AG08395 (cell line): ENCODE measurements at regions not wholly inside any gene's neighbourhood (a gene's known extent, or its start where the extent isn't known, plus 50 kb on each side); places are given as distances from the start of the nearest gene placed in this dataset.

Source experiments
- DNase-seq: peaks from one replicate; pipeline ENCODE4 v3.0.0; 2012; ENCODE audit warnings: mixed read lengths, low spot score

DNA sequence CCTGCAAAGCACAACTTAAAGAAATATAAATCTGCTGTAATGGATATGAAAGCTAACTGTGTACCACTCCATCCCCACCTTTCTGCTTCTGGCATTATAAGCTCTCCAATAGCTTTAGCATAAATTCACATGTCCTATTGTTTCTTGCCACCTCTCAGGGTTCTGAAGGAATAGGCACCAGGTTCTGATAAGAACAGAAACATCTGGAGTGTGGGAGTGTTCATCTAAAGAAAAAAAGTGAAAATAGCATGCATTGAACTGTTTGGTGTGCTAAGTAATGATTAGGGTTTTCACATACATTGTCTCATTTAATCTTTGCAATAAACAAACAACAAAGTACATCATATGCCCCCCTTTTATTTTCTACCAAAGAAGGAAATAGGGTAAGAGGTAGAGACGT is 72.3 kb downstream of the FAM76B start:
- no peak for DNase-seq

DNA sequence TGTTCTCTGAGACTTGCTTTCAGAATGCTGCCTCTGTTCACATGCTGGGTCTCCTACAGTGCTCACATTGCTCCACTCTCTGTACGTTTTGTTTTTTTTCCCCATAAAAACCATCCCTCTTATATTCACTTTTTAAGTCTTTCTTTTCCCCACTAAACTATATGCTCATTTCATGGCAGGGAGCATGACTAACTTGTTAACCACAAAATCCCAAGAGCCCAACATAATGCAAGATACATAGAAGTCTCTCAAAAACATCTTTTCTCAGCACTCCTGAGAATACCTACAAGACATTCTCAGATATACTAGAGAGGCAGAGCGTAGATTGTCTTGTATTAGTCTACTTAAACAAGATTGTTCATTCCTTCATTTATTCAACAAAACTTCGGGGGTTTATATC is 73.3 kb downstream of the FAM76B start:
- DNase-seq, result no peak

DNA sequence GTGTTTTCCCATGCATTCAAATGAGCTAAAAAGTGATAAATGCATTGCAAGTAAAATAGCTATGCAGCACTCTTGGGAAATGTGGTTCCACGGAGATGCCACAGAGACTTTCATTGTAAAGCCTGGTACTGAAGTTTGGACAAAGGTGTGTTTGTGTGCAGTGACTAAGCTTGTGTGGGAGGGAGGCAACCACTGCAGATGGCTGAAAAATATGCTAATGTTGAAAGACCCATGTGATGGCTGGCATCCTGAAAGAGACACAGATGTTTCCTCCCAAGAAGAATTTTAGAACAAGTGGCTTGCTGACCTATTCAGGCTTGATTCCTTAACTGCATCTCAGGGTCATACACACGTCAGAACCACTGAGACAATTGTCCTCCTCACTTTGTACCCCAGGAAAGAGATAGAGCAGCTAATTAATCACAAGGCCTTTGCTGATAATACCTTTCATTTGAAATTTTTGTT is 73.8 kb downstream of the FAM76B start:
- no peak for DNase-seq

DNA sequence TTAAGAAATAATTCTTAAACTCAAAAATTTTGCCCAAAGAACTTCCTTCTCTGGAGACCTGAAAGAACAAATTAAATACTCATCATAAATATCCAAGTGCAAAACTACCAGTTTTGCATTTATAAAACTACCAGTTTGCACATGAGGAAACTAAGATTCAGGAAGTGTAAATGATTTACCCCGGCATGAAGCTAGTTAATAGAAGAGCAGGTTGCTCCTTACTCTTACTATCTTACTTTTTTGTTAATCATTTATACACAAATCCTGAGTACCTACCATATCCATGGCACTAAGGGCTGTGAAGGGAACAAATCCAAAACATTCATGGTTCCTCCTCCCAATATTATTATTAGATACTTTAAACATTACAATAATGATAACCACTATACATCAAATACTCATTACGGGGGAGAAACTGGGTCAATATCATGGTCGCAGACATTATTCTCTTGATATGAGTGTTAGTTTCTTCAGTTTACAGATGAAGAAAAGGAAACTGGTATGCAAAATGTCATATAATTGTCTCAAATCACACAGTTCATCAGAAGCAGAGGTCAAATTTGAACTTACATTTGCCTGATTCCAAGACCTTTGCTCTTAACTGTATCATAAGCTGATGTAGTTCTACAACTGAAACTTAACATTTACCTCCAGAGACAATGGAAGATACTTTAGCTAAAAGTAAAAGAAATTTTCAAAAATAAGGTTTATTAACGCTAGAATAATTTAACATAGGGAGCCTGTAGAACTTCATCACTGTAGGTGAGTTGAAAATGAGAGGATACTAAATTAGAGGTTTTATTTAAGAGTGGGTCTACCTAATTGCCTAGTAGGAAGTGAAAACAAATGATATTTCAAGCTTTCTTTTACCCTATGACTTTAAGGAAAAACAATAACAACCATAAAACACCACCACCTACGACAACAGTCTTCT is 74.5 kb downstream of the FAM76B start:
- no peak for DNase-seq

DNA sequence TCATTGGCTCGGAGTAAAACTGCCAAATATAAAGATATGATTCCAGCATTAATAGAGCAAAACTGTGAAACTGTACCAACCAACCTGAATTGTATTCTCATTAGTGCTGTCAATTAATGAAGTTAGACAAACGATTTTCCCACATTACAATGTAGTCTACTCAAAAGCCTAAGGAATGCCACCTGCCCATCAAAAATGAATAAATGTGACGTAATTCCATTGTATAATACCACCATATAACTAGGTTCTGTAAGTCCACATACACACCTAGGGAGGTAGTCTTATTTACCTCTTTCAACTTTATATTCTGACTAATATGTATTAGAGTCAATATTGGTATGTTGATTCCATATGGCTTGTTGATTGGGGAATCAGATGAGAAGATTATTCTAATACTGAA is 76.2 kb downstream of the FAM76B start:
- no peak for DNase-seq

DNA sequence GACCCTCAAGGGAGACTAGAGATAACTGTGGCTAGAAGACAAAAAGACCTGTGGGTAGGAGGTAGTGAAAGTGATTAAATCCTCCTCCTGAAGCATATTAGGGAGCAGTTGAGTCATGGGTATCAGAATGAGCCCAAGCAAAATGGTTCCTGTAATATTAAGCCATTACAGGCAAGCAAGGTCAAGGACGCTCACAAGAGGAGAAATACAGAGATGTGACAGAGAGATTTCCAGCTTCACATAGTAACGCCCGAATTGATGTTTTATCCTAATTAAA is 77.7 kb downstream of the FAM76B start:
- DNase-seq, result no peak

DNA sequence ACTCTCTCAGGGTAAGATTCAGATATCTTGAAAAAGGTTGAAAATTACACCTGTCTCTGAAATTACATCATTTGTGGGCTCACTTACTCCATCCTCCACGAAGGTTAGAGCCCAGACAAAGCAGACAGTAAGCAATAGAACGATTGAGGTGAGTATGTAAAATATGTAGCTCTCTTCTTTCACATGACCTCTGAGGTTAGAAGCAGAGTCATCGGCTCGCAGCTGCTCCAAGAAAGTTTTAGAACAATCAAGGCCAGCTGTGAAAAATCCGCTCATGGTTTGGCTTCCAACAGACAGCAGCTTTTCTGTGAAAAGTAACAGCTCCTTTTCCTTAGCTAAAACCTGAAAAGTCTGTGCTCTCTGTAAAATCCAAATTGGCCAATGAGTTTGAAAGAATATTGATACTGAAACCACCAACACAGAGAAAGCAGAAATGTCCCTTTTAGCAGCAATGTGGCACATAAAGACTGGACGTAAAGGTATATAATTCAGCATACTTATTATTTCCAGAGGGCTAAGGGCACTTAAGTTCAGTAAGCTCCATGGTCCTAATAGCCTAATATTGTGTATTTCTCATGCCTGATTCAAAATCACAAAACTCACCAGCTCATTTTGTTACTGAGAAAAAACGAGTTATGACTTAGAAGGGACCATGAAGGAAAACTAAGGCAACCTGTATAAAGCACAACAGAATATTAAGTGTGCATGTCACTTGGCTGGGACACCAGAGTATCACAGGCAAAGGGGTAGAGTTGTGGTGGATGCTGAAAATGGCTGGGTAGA is 78.2 kb downstream of the FAM76B start:
- no peak for DNase-seq

DNA sequence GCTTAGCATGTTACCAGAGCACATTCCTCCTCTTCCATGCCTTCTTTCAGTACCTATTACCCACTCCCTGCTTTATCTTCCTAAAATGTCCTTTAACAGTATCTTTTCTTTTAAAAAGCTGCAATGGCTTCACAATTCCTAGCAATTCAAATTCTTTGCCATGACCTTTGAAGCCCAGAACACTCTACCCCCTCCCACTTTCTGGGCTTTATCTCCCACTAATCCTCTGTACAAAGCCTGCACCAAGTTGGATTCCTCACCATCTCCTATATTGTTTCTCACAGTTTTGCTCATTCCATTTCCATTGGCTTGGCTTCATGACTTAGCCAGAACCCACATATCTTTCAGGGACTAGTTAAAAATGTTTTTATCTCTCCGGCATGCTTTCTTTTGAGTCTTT is 80.9 kb downstream of the FAM76B start:
- DNase-seq, result no peak

DNA sequence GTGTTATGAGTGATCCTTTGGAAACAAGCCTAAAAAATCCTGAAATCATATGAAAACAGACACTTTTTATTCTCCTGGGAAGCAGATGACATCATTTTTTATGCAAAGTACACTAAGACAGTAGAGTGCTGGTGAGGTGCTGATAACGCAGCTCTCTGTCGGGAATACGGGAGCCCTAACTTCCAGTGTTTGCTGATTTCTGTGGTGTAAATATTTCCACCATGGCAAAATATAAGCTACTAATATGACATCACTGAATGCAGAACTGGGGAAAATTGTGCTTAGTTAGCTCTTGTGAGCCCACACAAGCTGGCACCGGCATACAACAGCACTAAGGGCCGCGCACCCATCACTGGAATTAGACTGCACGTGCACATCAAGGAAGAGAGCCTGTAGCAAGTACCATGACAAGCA is 82.6 kb downstream of the FAM76B start:
- DNase-seq, result no peak

DNA sequence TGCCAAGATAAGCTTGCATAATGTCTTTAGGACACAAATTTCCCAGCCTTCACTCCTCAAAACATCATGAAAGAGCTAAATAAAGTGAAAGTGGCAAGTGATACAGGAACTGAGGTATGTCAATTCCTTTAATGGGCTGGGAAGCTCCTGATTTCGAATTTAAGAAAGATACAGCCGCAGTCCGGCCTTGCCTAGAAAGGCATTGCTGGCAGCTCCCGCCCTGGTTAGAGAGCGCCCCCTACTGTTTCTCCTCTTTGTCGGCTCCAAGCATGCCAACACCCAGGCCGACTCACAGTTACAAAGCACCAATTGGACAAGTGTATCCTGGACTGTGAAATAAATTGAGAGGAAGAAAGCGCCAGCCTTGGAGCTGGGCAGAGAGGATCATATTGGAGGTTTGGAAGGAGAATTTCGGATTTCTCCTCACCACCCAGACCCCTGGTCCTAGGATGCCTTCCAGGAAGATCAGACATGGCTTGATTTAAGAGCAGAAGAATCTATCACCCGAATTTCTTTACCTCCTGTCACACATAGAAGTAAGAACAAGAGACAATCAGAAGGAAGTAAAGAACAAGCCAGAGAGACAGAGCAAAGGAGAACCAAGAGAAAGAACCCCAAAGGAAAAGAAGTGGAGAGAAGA is 84.0 kb downstream of the FAM76B start:
- DNase-seq, result peak; percentile 83

DNA sequence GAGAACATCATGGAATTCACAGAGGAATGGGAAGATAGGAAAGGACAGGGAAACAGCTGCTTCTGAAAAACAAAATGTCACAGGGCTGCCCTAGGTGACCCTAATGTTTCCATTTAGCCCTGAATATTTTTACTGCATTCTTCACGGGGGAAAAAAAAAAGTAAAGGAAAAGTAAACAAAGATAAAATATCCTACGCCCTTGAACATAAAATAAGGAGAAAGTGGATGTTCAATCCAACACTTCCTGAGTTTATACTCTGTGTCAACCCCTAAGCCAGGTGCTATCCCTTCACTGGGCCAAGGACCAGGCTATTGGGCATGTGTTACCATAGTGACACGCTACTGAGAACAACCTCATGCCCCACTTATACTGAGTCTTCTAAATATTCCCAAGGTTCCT is 84.7 kb downstream of the FAM76B start:
- no peak for DNase-seq

DNA sequence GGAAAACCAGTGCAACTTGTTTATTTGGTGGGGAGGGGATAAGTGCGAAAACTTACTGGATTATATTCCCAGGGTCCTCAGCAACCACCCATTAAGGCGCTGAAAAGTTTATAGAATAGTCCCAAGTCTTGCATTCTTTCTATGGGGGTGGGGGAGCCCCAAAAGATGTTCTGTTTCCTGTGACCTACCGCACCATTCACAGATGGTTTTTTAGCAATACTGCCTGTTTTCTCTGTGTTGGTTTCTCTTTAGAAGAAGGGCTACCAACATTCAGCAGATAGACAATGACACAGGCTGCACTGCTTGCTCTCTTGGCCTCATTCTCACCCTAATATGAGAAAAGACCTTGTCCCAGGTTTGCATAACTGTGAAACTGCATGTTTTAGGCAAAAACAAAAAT is 86.5 kb downstream of the FAM76B start:
- DNase-seq, result no peak

DNA sequence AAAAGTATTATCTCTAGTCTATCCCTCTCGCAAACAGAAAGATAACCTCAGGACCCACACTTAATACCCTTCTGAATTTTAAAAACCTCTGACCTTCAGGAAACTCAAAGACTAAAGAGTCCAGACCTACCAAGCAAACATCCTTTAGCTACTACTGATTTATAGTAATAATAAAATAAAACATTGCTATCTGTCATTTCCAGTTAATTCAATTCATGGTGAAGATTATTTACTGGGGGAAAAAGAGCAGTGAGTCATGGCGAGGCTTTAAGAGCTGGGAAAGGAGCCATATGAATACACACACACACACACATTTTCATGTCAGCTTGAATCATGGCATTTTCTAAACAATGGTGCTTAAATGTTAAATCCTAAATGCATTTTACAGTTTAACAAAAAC is 87.1 kb downstream of the FAM76B start:
- DNase-seq, result peak; percentile 71

DNA sequence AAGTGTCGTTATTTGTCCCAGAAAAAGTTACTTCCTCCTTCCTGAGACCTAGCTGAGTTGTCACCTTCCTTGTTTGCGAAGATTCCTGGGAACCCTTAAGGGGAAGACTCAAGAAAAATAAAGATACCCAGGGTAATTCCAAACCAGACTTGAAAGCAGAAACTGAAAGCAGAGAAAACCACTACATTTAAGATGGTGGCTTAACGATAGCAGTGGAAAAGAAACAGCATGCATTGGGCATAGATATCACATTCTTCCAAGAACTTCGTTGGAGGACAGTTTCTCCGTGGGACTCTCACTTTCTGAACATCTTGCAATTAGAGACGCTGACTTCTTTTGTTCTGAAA is 89.1 kb downstream of the FAM76B start:
- DNase-seq, result no peak

DNA sequence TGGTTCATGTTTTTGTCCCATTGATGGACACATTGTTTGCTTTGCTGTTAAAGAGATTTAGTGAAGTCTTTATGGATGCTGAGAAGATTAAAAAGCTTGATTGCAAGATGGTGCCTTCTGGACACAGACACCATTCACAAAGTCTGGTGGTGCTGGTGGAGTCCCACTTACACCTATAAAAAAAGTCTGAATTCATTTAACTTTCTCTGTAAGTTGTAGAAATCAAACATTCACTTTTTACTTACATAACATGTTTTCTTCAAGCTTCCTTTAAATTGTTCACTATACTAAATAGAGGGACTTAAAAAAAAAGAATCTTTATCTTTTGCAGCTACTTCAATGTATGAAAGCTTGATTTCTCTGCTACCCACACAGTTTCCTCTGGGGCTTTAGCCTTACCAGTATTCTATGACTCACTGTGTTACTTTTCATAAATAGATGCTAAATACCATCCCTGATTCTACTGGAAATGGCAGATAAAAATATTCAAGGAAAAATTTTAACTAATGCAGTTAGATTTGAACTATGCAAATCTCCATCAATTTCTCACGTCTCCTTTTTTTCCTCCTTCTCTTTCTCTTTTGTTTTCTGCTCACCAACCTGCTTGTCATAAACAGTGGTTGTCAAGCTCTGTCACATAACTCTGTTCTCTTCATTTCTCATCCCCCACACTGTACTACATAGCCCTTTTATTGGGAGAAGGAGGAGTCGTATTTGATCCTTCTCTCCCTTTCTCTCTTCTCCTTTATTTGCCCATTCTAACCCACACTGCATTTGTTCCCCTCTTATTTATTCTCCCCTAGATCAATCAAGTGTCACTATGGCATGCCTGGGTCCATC is 89.7 kb downstream of the FAM76B start:
- DNase-seq, result peak; percentile 41

DNA sequence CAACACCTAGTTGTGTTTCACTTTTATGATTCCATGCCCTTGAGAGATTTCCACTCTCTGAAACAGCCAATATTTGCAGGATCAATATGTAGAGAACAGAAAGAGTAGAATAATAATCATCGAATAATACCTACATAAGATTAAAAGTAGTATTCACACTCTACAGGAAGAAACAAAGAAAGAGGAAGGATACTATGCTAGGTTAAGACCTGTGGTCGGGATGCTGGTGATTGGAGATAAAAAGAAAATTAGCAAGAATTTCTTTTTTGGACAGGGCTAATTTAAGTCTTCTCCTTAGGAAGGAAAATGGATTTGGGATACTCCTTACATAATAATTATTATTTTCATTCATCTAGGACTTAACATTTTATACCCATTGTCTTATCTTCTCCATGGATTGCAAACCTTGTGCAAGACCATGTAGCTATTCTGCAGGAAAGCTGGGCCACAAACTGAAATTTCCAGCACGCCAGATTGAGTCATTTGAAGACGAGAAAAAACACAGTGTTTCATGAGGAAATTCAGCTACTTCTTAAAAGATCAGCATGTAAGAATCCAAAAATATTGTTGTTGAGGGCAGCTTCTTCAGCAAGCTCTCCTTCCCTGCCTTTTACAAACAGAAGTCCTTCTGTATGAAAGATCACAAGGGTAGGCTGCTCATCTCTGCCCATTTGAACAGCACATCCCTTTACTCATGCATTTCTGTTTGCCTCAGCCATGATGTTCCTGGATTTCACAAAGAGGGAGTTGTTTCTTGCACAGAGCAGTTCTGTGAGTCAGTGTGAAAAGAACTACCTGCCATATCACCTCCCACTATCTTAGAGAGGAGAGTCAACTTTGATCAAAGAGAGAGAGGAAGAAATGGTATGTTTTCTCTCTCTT is 90.7 kb downstream of the FAM76B start:
- peak; percentile 10 for DNase-seq

DNA sequence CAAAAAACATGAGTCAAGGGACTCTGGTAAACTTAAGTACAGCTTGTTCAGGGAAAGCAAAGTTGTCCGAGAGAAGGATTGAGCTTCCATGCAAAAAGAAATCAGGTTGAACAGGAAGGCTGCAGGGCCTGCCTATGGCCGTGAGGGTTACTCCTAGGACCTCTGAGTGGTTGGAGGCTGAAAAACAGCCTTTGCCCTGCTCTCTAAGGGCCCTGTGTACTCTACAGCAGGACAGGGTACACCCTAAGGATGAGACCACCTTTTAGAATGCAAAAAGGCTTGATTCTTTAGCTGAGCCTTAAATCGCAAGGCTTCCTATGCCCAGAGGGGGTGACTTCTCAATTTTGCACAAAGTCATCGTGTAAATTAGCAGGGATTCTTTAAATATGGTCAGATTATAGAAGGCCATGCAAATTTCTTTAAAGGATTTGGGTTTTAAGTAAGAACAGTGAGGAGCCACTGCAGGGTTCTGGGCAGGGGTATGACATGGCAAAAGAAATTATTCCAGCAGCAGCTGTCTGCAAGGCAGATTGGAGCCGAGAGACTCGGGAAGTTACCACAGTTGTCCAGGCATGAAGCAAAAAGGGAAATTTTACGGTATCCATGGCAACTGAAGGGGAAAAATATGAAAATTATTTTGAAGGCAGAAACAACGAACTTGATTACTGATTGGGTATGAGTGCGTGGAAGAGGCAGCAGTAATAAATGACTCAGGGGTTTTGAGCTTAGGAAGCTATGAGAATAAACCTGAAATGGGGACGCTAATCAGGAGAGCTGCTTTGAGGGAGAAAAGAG is 91.8 kb downstream of the FAM76B start:
- DNase-seq, result peak; percentile 4

DNA sequence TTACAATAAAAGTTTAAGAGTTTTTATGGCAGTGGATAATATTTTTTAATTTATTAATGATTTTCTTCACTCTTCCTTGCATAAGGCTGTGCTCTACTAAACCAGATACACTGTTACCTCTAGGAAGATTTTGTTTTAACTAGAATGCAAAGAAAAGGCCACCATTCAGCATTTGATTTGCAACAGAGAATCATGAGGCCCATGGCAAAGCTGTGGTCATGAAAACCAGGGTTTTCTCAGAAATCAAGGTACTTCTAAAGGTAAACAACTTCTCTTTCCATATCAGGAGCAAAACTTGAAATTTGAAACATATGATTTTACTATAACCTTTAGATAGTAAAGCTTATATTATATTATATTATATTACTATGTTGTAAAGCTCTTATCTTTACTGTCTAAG is 94.4 kb downstream of the FAM76B start:
- no peak for DNase-seq

DNA sequence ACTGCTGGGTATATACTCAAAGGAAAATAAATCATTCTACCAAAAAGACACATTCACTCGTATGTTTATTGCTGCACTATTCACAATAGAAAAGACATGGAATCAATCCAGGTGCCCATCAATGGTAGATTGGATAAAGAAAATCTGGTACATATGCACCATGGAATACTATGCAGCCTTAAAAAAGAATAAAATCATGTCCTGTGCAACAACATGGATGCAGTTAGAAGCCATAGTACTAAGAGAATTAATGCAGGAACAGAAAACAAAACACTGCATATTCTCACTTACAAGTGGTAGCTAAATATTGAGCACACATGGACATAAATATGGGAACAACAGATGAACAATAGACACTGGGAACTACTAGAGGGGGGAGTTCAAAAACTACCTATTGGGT is 96.3 kb downstream of the FAM76B start:
- DNase-seq, result no peak

DNA sequence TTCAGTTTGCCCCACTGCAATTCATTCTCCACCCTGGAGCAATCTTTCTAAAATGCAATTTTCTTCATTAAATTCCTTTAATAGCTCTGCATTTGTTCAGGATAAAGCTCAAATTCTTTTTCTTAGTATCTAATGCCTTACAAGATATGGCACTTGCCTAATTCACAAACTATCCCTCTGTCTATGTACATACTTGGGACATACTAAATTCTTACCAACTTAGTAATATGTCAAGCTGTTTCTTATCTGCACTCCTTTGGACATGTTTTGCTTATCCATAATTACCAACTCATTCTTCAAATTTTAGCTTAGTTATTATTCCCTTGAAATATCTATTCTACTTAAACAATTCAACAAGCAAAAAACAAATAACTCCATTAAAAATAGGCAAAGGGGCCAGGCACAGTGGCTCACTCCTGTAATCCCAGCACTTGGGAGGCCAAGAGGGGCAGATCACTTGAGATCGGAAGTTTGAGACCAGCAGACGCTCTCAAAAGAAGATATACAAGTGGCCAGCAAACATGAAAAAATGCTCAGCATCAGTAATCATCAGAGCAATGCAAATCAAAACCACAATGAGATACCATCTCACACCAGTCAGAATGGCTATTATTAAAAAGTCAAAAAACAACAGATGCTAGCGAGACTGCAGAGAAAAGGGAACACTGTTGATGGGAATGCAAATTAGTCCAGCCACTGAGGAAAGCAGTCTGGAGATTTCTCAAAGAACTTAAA is 96.9 kb downstream of the FAM76B start:
- DNase-seq, result no peak
